ENCODE measurements at regions not wholly inside any gene's neighbourhood (a gene's known extent, or its start where the extent isn't known, plus 50 kb on each side); places are given as distances from the start of the nearest gene placed in this dataset.

- WGBS, 2 experiments (ENCODE audit: insufficient coverage in 2 of 2) = 100% methylated on average over 2 of the region's 2 CpGs; no CpG with 5 or more reads in 1 of the 2 experiments
- H3K4me3 ChIP-seq (ENCODE audit: extremely low read depth, insufficient read depth, low read length, poor library complexity, severe bottlenecking) = no peak overlapping the region
- no peaks in the 10 kb centered on the region for H3K9me3 ChIP-seq (ENCODE audit: control insufficient read depth, low read length)
- H3K36me3 ChIP-seq (ENCODE audit: control insufficient read depth, insufficient read depth, low read length) = no peaks in the 10 kb centered on the region
- peaks cover 5% of the 10 kb centered on the region for H3K4me1 ChIP-seq (ENCODE audit: control insufficient read depth, insufficient read depth, low read length, poor library complexity, severe bottlenecking)
- H3K27ac ChIP-seq (ENCODE audit: low read depth, low read length, severe bottlenecking) = no peak overlapping the region
Measured at GRCh38 chr7:13028825-13029099, 341.3 kb downstream of the ARL4A start.

DNA sequence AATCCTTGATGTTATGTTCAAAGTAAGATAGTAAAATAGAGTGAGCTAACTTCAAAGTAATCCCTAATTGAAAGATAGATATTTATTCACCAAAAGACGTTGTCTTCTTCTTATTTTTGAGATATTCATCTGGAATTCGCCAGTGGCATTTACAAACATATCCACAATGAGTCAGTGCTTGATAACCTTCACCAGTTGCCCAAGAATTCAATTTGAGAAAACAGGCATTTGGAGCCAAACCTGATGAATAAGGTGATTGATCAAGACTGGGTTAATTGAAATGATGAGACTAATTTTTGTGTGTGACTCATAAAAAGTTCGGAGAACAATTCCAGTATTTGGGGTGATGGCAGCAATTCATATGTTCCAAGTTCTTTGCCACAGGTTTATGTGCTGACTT is 344.0 kb downstream of the ARL4A start:
- no peak overlapping the region for H3K4me3 ChIP-seq (ENCODE audit: extremely low read depth, insufficient read depth, low read length, poor library complexity, severe bottlenecking)
- WGBS, 2 experiments (ENCODE audit: insufficient coverage in 2 of 2) = 67 to 83% methylated on average over 1 of the region's 3 CpGs
- no peak overlapping the region for H3K27ac ChIP-seq (ENCODE audit: low read depth, low read length, severe bottlenecking)
- peaks cover 5% of the 10 kb centered on the region for H3K4me1 ChIP-seq (ENCODE audit: control insufficient read depth, insufficient read depth, low read length, poor library complexity, severe bottlenecking)
- H3K9me3 ChIP-seq (ENCODE audit: control insufficient read depth, low read length) = no peaks in the 10 kb centered on the region
- no peaks in the 10 kb centered on the region for H3K36me3 ChIP-seq (ENCODE audit: control insufficient read depth, insufficient read depth, low read length)

GRCh38 chr7:13032084-13032483 is 344.7 kb downstream of the ARL4A start:
- H3K4me3 ChIP-seq (ENCODE audit: extremely low read depth, insufficient read depth, low read length, poor library complexity, severe bottlenecking) = no peak overlapping the region
- H3K9me3 ChIP-seq (ENCODE audit: control insufficient read depth, low read length) = no peaks in the 10 kb centered on the region
- H3K36me3 ChIP-seq (ENCODE audit: control insufficient read depth, insufficient read depth, low read length) = no peaks in the 10 kb centered on the region
- H3K4me1 ChIP-seq (ENCODE audit: control insufficient read depth, insufficient read depth, low read length, poor library complexity, severe bottlenecking) = peaks cover 5% of the 10 kb centered on the region
- WGBS, 2 experiments (ENCODE audit: insufficient coverage in 2 of 2) = 75 to 87% methylated on average over 1 to 2 of the region's 2 CpGs
- H3K27ac ChIP-seq (ENCODE audit: low read depth, low read length, severe bottlenecking) = no peak overlapping the region

- Histone ChIP-seq H3K4me1 (ENCODE audit: control insufficient read depth, insufficient read depth, low read length, poor library complexity, severe bottlenecking) (peaks cover 5% of the 10 kb centered on the region), H3K4me3 (ENCODE audit: extremely low read depth, insufficient read depth, low read length, poor library complexity, severe bottlenecking) (no peak overlapping the region), H3K27ac (ENCODE audit: low read depth, low read length, severe bottlenecking) (no peak overlapping the region), H3K36me3 (ENCODE audit: control insufficient read depth, insufficient read depth, low read length) (no peaks in the 10 kb centered on the region), H3K9me3 (ENCODE audit: control insufficient read depth, low read length) (no peaks in the 10 kb centered on the region)
- WGBS, 2 experiments (ENCODE audit: insufficient coverage in 2 of 2) = 50 to 53% methylated on average over 2 of the region's 2 CpGs
Measured at GRCh38 chr7:13032576-13032975, 345.1 kb downstream of the ARL4A start.

DNA sequence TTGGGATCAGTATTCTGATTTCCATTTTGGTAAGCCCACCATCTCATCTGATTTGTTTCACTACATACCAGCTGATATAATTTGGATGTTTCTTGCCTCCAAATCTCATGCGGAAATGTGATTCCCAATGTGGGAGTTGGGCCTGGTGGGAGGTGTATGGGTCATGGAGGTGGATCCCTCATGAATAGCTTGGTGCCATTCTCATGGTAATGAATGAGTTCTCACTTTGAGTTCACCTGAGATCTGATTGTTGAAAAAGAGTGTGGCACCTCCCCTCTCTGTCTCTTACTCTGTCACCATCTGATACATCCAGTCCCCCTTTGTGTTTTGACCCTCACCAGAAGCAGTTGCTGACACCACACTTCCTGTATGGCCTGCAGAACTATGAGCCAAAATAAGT is 347.3 kb downstream of the ARL4A start:
- H3K36me3 ChIP-seq (ENCODE audit: control insufficient read depth, insufficient read depth, low read length) = no peaks in the 10 kb centered on the region
- H3K9me3 ChIP-seq (ENCODE audit: control insufficient read depth, low read length) = no peaks in the 10 kb centered on the region
- WGBS, 2 experiments (ENCODE audit: insufficient coverage in 2 of 2) = no CpG with 5 or more reads among the region's 1 CpG
- no peak overlapping the region for H3K4me3 ChIP-seq (ENCODE audit: extremely low read depth, insufficient read depth, low read length, poor library complexity, severe bottlenecking)
- no peak overlapping the region for H3K27ac ChIP-seq (ENCODE audit: low read depth, low read length, severe bottlenecking)
- peaks cover 5% of the 10 kb centered on the region for H3K4me1 ChIP-seq (ENCODE audit: control insufficient read depth, insufficient read depth, low read length, poor library complexity, severe bottlenecking)

DNA sequence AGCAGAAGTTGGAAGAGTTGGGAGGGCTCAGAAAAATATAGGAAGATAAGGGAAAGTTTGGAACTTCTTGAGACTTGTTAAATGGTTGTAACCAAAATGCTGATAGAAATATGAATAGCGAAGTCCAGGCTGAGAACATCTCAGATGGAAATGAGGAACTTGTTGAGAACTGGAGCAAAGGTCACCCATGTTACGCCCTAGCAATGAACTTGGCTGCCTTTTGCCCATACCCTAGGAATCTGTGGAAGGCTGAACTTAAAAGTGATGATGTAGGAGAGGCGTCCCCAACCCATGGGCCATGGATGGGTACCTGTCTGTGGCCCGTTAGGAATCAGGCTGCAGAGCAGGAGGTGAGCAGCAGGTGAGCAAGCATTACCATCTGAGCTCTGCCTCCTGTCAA is 347.8 kb downstream of the ARL4A start:
- no peak overlapping the region for H3K4me3 ChIP-seq (ENCODE audit: extremely low read depth, insufficient read depth, low read length, poor library complexity, severe bottlenecking)
- H3K36me3 ChIP-seq (ENCODE audit: control insufficient read depth, insufficient read depth, low read length) = no peaks in the 10 kb centered on the region
- no peak overlapping the region for H3K27ac ChIP-seq (ENCODE audit: low read depth, low read length, severe bottlenecking)
- H3K4me1 ChIP-seq (ENCODE audit: control insufficient read depth, insufficient read depth, low read length, poor library complexity, severe bottlenecking) = peaks cover 5% of the 10 kb centered on the region
- 95 to 100% methylated on average over 3 to 4 of the region's 4 CpGs for WGBS, 2 experiments (ENCODE audit: insufficient coverage in 2 of 2)
- H3K9me3 ChIP-seq (ENCODE audit: control insufficient read depth, low read length) = no peaks in the 10 kb centered on the region

DNA sequence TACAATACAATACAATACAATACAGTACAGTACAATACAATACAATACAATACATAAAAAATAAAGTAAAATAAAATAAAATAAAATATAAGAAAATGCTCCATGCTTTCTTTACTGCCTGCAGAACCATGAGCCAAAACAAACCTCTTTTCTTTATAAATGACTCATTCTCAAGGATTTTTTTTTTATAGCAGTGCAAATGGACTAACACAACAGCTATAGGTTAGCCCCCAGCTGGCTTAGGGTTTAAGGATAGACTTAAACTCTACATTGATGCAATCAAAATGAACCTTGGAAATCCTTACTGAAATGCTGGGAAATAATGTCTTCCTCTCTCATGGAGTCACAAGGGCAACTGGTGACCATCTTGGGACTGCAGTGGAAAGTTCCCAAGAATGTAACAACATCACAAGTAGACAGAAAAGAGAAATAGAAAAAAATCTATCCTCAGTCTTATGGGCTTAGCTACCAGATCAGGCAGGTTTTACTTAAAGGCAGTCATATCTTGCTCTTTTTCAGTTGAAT is 348.9 kb downstream of the ARL4A start:
- Histone ChIP-seq H3K4me3 (ENCODE audit: extremely low read depth, insufficient read depth, low read length, poor library complexity, severe bottlenecking) (no peak overlapping the region), H3K36me3 (ENCODE audit: control insufficient read depth, insufficient read depth, low read length) (no peaks in the 10 kb centered on the region), H3K27ac (ENCODE audit: low read depth, low read length, severe bottlenecking) (no peak overlapping the region), H3K9me3 (ENCODE audit: control insufficient read depth, low read length) (no peaks in the 10 kb centered on the region), H3K4me1 (ENCODE audit: control insufficient read depth, insufficient read depth, low read length, poor library complexity, severe bottlenecking) (peaks cover 5% of the 10 kb centered on the region)

- Histone ChIP-seq H3K9me3 (ENCODE audit: control insufficient read depth, low read length) (no peaks in the 10 kb centered on the region), H3K4me3 (ENCODE audit: extremely low read depth, insufficient read depth, low read length, poor library complexity, severe bottlenecking) (no peak overlapping the region), H3K36me3 (ENCODE audit: control insufficient read depth, insufficient read depth, low read length) (no peaks in the 10 kb centered on the region), H3K27ac (ENCODE audit: low read depth, low read length, severe bottlenecking) (no peak overlapping the region), H3K4me1 (ENCODE audit: control insufficient read depth, insufficient read depth, low read length, poor library complexity, severe bottlenecking) (peaks cover 4% of the 10 kb centered on the region)
- 60% methylated on average over 1 of the region's 1 CpG; no CpG with 5 or more reads in 1 of the 2 experiments for WGBS, 2 experiments (ENCODE audit: insufficient coverage in 2 of 2)
Measured at GRCh38 chr7:13037216-13037615, 349.8 kb downstream of the ARL4A start.

GRCh38 chr7:13041368-13041988 is 354.0 kb downstream of the ARL4A start:
- no peaks in the 10 kb centered on the region for H3K9me3 ChIP-seq (ENCODE audit: control insufficient read depth, low read length)
- 93 to 95% methylated on average over 10 of the region's 13 CpGs for WGBS, 2 experiments (ENCODE audit: insufficient coverage in 2 of 2)

GRCh38 chr7:13042605-13043236 is 355.3 kb downstream of the ARL4A start:
- H3K9me3 ChIP-seq (ENCODE audit: control insufficient read depth, low read length) = no peaks in the 10 kb centered on the region
- peak overlapping the region; percentile 54 for H3K27ac ChIP-seq (ENCODE audit: low read depth, low read length, severe bottlenecking)
- H3K4me3 ChIP-seq (ENCODE audit: extremely low read depth, insufficient read depth, low read length, poor library complexity, severe bottlenecking) = no peak overlapping the region
- H3K36me3 ChIP-seq (ENCODE audit: control insufficient read depth, insufficient read depth, low read length) = no peaks in the 10 kb centered on the region
- H3K4me1 ChIP-seq (ENCODE audit: control insufficient read depth, insufficient read depth, low read length, poor library complexity, severe bottlenecking) = peaks cover 8% of the 10 kb centered on the region

More at GRCh38 chr7:13041368-13041988, 354.0 kb downstream of the ARL4A start:
- Histone ChIP-seq H3K4me3 (ENCODE audit: extremely low read depth, insufficient read depth, low read length, poor library complexity, severe bottlenecking) (no peak overlapping the region), H3K36me3 (ENCODE audit: control insufficient read depth, insufficient read depth, low read length) (no peaks in the 10 kb centered on the region), H3K4me1 (ENCODE audit: control insufficient read depth, insufficient read depth, low read length, poor library complexity, severe bottlenecking) (peaks cover 8% of the 10 kb centered on the region), H3K27ac (ENCODE audit: low read depth, low read length, severe bottlenecking) (no peak overlapping the region)

- Histone ChIP-seq H3K36me3 (ENCODE audit: control insufficient read depth, insufficient read depth, low read length) (no peaks in the 10 kb centered on the region), H3K4me1 (ENCODE audit: control insufficient read depth, insufficient read depth, low read length, poor library complexity, severe bottlenecking) (peaks cover 8% of the 10 kb centered on the region), H3K27ac (ENCODE audit: low read depth, low read length, severe bottlenecking) (no peak overlapping the region), H3K4me3 (ENCODE audit: extremely low read depth, insufficient read depth, low read length, poor library complexity, severe bottlenecking) (no peak overlapping the region), H3K9me3 (ENCODE audit: control insufficient read depth, low read length) (no peaks in the 10 kb centered on the region)
- 75 to 79% methylated on average over 2 of the region's 2 CpGs for WGBS, 2 experiments (ENCODE audit: insufficient coverage in 2 of 2)
Measured at GRCh38 chr7:13044309-13044708, 356.9 kb downstream of the ARL4A start.
